H1 (cell line): ENCODE measurements at regions not wholly inside any gene's neighbourhood (a gene's known extent, or its start where the extent isn't known, plus 50 kb on each side); places are given as distances from the start of the nearest gene placed in this dataset.

Source experiments
- CTCF ChIA-PET: fragments of 300-600 bp; sonication (Branson Sonifier 250); formaldehyde crosslinking; loops from one replicate; lab custom pipeline; 2021; ENCODE audit not compliant: partially characterized antibody; lab: Charles Lee
- POLR2A ChIA-PET: fragments of 300-600 bp; sonication (Branson Sonifier 250); formaldehyde crosslinking; loops from one replicate; lab custom pipeline; 2021; ENCODE audit warnings: inconsistent platforms; ENCODE audit not compliant: partially characterized antibody; lab: Charles Lee
- DNase-seq, 2 experiments: peaks; one replicate each; pipeline versions ENCODE4 v3.0.0 to v3.0.0-alpha.2; 2010 to 2022; ENCODE audit warnings: low spot score in 2 of 2, low read depth in 1 of 2, mixed read lengths in 1 of 2
- FAIRE-seq: peaks from 2 replicates; lab custom pipeline; 2011; peaks lifted over from hg19 to GRCh38; lab: Jason Lieb, UNC
- H2AFZ ChIP-seq: 2 replicates; pipeline ENCODE4 v1.8.1; 2012; ENCODE audit warnings: low read length, inconsistent platforms
- H2AK5ac ChIP-seq: 2 replicates; pipeline ENCODE4 v1.6.1; 2013; ENCODE audit warnings: low read depth, low read length
- H2BK120ac ChIP-seq: replicated peaks from 2 replicates; pipeline ENCODE3; 2013; ENCODE audit warnings: low read depth, low read length, inconsistent platforms
- H2BK12ac ChIP-seq: 2 replicates; pipeline ENCODE4 v1.6.1; 2013; ENCODE audit warnings: low read depth, low read length
- H2BK15ac ChIP-seq: 2 replicates; pipeline ENCODE4 v1.6.1; 2013; ENCODE audit warnings: low read length
- H2BK20ac ChIP-seq: 2 replicates; pipeline ENCODE4 v1.6.1; 2013; ENCODE audit warnings: low read length
- H2BK5ac ChIP-seq: 2 replicates; pipeline ENCODE4 v1.6.1; 2013; ENCODE audit warnings: low read depth, low read length
- H3K14ac ChIP-seq: 2 replicates; pipeline ENCODE4 v1.6.1; 2013; ENCODE audit warnings: inconsistent platforms; ENCODE audit not compliant: insufficient read length
- H3K18ac ChIP-seq: 2 replicates; pipeline ENCODE4 v1.6.1; 2013; ENCODE audit warnings: low read length; ENCODE audit errors: extremely low read depth
- H3K23ac ChIP-seq: 2 replicates; pipeline ENCODE4 v1.6.1; 2013; ENCODE audit warnings: inconsistent platforms; ENCODE audit not compliant: insufficient read length
- H3K23me2 ChIP-seq: 2 replicates; pipeline ENCODE4 v1.6.1; 2013; ENCODE audit warnings: low read depth, low read length
- H3K27ac ChIP-seq: 2 replicates; pipeline ENCODE4 v1.6.1; 2011; ENCODE audit warnings: low read depth, low read length, inconsistent platforms
- H3K27me3 ChIP-seq, 4 experiments: replicated peaks in 1 of 4; 1 replicate in 1 of 4; 2 replicates in 3 of 4; pipeline versions ENCODE4 v1.6.1 to v1.8.1; 2011 to 2013; ENCODE audit warnings: low read length in 3 of 4, mild to moderate bottlenecking in 3 of 4, inconsistent platforms in 2 of 4, mixed read lengths in 2 of 4, moderate library complexity in 1 of 4; ENCODE audit not compliant: control insufficient read depth in 3 of 4, insufficient read depth in 3 of 4; ENCODE audit errors: extremely low read depth in 1 of 4
- H3K36me3 ChIP-seq, 4 experiments: 2 replicates each; pipeline versions ENCODE4 v1.6.1 to v1.8.1; 2011 to 2013; ENCODE audit warnings: mild to moderate bottlenecking in 4 of 4, low read length in 3 of 4, moderate library complexity in 2 of 4, control low read depth in 1 of 4, inconsistent platforms in 1 of 4; ENCODE audit not compliant: insufficient read depth in 4 of 4, control insufficient read depth in 2 of 4
- H3K4ac ChIP-seq: replicated peaks from 2 replicates; pipeline ENCODE3; 2013; ENCODE audit warnings: low read length, low read depth, mixed read lengths, inconsistent platforms; ENCODE audit not compliant: insufficient read length
- H3K4me1 ChIP-seq, 4 experiments: replicated peaks in 1 of 4; 1 replicate in 1 of 4; 2 replicates in 3 of 4; pipeline versions ENCODE4 v1.6.1 to v1.8.1; 2011 to 2013; ENCODE audit warnings: low read length in 3 of 4, inconsistent platforms in 2 of 4, mixed read lengths in 1 of 4; ENCODE audit not compliant: insufficient read depth in 4 of 4, control insufficient read depth in 3 of 4
- H3K4me2 ChIP-seq, 2 experiments: 2 replicates each; pipeline versions ENCODE4 v1.6.1 to v1.8.1; 2011 to 2013; ENCODE audit warnings: low read depth in 2 of 2, low read length in 2 of 2, control low read depth in 1 of 2, inconsistent platforms in 1 of 2, mild to moderate bottlenecking in 1 of 2; ENCODE audit not compliant: insufficient read depth in 1 of 2
- H3K4me3 ChIP-seq, 4 experiments: fragments of 200-600, 300-600 bp in 1 of 4; sonication (generic), shearing (Covaris generic), sonication (Bioruptor Twin) in 1 of 4; 2 replicates each; pipeline versions ENCODE4 v1.5.1 to v1.8.1; 2011 to 2016; ENCODE audit warnings: low read length in 4 of 4, low read depth in 3 of 4, control low read depth in 2 of 4, inconsistent platforms in 2 of 4, mild to moderate bottlenecking in 2 of 4, mixed read lengths in 1 of 4, moderate library complexity in 1 of 4; ENCODE audit not compliant: insufficient read depth in 2 of 4; ENCODE audit errors: extremely low read depth in 1 of 4
- H3K56ac ChIP-seq: replicated peaks from 2 replicates; pipeline ENCODE3; 2013; ENCODE audit warnings: low read depth, mild to moderate bottlenecking, mixed read lengths, low read length, inconsistent platforms; ENCODE audit not compliant: insufficient read length
- H3K79me1 ChIP-seq: 2 replicates; pipeline ENCODE4 v1.6.1; 2013; ENCODE audit warnings: low read depth, low read length, control low read depth
- H3K79me2 ChIP-seq, 2 experiments: 2 replicates each; pipeline versions ENCODE4 v1.6.1 to v1.8.1; 2012 to 2013; ENCODE audit warnings: low read length in 2 of 2, mild to moderate bottlenecking in 2 of 2, inconsistent platforms in 1 of 2; ENCODE audit not compliant: insufficient read depth in 2 of 2, control insufficient read depth in 1 of 2
- H3K9ac ChIP-seq, 4 experiments: replicated peaks in 1 of 4; 1 replicate in 1 of 4; 2 replicates in 3 of 4; pipeline versions ENCODE4 v1.6.1 to v1.8.1; 2011 to 2013; ENCODE audit warnings: low read depth in 3 of 4, low read length in 3 of 4, control low read depth in 2 of 4, mild to moderate bottlenecking in 2 of 4, moderate library complexity in 2 of 4, inconsistent platforms in 1 of 4; ENCODE audit errors: extremely low read depth in 1 of 4
- H3K9me3 ChIP-seq, 2 experiments: 2 replicates each; pipeline versions ENCODE4 v1.6.1 to v1.8.1; 2012 to 2013; ENCODE audit warnings: mild to moderate bottlenecking in 2 of 2, moderate library complexity in 2 of 2, control low read depth in 1 of 2, inconsistent platforms in 1 of 2, low read depth in 1 of 2, low read length in 1 of 2, mixed read lengths in 1 of 2; ENCODE audit not compliant: insufficient read depth in 2 of 2
- H4K20me1 ChIP-seq, 2 experiments: replicated peaks in 1 of 2; 2 replicates each; pipeline versions ENCODE3 to v1.8.1; 2011 to 2013; ENCODE audit warnings: inconsistent platforms in 2 of 2, low read length in 2 of 2, mild to moderate bottlenecking in 1 of 2; ENCODE audit not compliant: insufficient read depth in 2 of 2, control insufficient read depth in 1 of 2
- H4K5ac ChIP-seq: 2 replicates; pipeline ENCODE4 v1.6.1; 2013; ENCODE audit warnings: low read length, low read depth, mixed read lengths, inconsistent platforms; ENCODE audit not compliant: insufficient read length
- H4K8ac ChIP-seq: 2 replicates; pipeline ENCODE4 v1.8.0; 2013; ENCODE audit warnings: mild to moderate bottlenecking, moderate library complexity, low read length, inconsistent platforms; ENCODE audit not compliant: insufficient read depth; ENCODE audit errors: extremely low read depth
- H4K91ac ChIP-seq: replicated peaks from 2 replicates; pipeline ENCODE3; 2013; ENCODE audit warnings: low read length, mixed read lengths, inconsistent platforms; ENCODE audit not compliant: insufficient read length
- CHD2 ChIP-seq: IDR thresholded peaks from 2 replicates; pipeline ENCODE4 v1.6.1; 2012; ENCODE audit warnings: low read length, improper control_type of control experiment
- GTF2F1 ChIP-seq: IDR thresholded peaks from 2 replicates; pipeline ENCODE4 v1.6.1; 2012; ENCODE audit warnings: low read depth, low read length, improper control_type of control experiment, borderline replicate concordance
- NRF1 ChIP-seq: IDR thresholded peaks from 2 replicates; pipeline ENCODE4 v1.6.1; 2011; ENCODE audit warnings: mild to moderate bottlenecking, low read depth, low read length, improper control_type of control experiment
- POLR2AphosphoS5 ChIP-seq: IDR thresholded peaks from 2 replicates; pipeline ENCODE4 v1.6.1; 2011; ENCODE audit warnings: low read depth, low read length
- SIN3A ChIP-seq, 2 experiments: IDR thresholded peaks in 1 of 2; conservative IDR thresholded peaks in 1 of 2; 2 replicates each; pipeline ENCODE4 v1.6.1; 2011 to 2012; ENCODE audit warnings: low read length in 2 of 2, improper control_type of control experiment in 1 of 2, low read depth in 1 of 2, mild to moderate bottlenecking in 1 of 2
- WGBS, 2 experiments: shearing (Covaris generic) in 1 of 2; methylation state at CpG; one replicate each; pipeline versions ENCODE4 v1.1.6 to v1.1.7; 2013 to 2015; ENCODE audit warnings: low lambda C conversion rate in 2 of 2, mixed read lengths in 2 of 2, inconsistent platforms in 1 of 2, low coverage in 1 of 2, missing lambda C conversion rate in 1 of 2; ENCODE audit not compliant: insufficient replicate concordance in 2 of 2, insufficient coverage in 1 of 2, insufficient read length in 1 of 2; ENCODE audit errors: extremely low coverage in 1 of 2, missing lambda C conversion rate in 1 of 2; 5-methylcytosine and 5-hydroxymethylcytosine counted together
- TF ChIP-seq, protein P1 (sequence below), 3 experiments: IDR thresholded peaks; 1 replicate in 2 of 3; 2 replicates in 1 of 3; pipeline versions ENCODE4 v1.5.1 to v1.6.1; 2011; ENCODE audit warnings: low read length in 3 of 3, mild to moderate bottlenecking in 3 of 3, inconsistent platforms in 2 of 3, low read depth in 1 of 3, moderate library complexity in 1 of 3; ENCODE audit not compliant: insufficient read depth in 1 of 3; ENCODE audit errors: control extremely low read depth in 1 of 3

GRCh38 chr16:48446534-48446920 lies 61.3 kb upstream of the SIAH1 start:
- no peak overlapping the region for H2BK20ac ChIP-seq
- H3K9ac ChIP-seq = no peak overlapping the region
- H3K4me1 ChIP-seq = no peaks in the 10 kb centered on the region
- no peaks in the 10 kb centered on the region for H3K36me3 ChIP-seq
- no peak overlapping the region for H2BK12ac ChIP-seq
- no peaks in the 10 kb centered on the region for H3K23me2 ChIP-seq
- no peak overlapping the region for H3K18ac ChIP-seq
- H3K14ac ChIP-seq = no peak overlapping the region
- H4K91ac ChIP-seq = no peak overlapping the region
- H3K56ac ChIP-seq = no peak overlapping the region
- no peaks in the 10 kb centered on the region for H3K27me3 ChIP-seq
- no peak for TF ChIP-seq GTF2F1
- no peak for TF ChIP-seq POLR2AphosphoS5
- TF ChIP-seq, protein P1, sequence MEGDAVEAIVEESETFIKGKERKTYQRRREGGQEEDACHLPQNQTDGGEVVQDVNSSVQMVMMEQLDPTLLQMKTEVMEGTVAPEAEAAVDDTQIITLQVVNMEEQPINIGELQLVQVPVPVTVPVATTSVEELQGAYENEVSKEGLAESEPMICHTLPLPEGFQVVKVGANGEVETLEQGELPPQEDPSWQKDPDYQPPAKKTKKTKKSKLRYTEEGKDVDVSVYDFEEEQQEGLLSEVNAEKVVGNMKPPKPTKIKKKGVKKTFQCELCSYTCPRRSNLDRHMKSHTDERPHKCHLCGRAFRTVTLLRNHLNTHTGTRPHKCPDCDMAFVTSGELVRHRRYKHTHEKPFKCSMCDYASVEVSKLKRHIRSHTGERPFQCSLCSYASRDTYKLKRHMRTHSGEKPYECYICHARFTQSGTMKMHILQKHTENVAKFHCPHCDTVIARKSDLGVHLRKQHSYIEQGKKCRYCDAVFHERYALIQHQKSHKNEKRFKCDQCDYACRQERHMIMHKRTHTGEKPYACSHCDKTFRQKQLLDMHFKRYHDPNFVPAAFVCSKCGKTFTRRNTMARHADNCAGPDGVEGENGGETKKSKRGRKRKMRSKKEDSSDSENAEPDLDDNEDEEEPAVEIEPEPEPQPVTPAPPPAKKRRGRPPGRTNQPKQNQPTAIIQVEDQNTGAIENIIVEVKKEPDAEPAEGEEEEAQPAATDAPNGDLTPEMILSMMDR (IDR thresholded peaks at IDR 0.05; ENCODE audit: control extremely low read depth in 1 of 3, insufficient read depth in 1 of 3, low read depth in 1 of 3, low read length in 3 of 3) = no peak
- TF ChIP-seq SIN3A (conservative IDR thresholded peaks at IDR 0.05 in 1 of 2, IDR thresholded peaks at IDR 0.05 in 1 of 2; ENCODE audit: low read depth in 1 of 2, low read length in 2 of 2) = no peak
- TF ChIP-seq NRF1 = no peak
- no peak for TF ChIP-seq CHD2
- TF ChIP-seq, all 59 proteins: peak for 0
- Histone ChIP-seq H3K79me1 (no peaks in the 10 kb centered on the region), H2AK5ac (no peak overlapping the region), H2BK120ac (no peak overlapping the region), H2BK5ac (no peak overlapping the region), H4K8ac (no peak overlapping the region), H2BK15ac (no peak overlapping the region), H3K4me2 (no peak overlapping the region), H4K5ac (no peak overlapping the region), H3K23ac (no peak overlapping the region), H3K9me3 (no peaks in the 10 kb centered on the region), H2AFZ (no peak overlapping the region), H3K4me3 (no peak overlapping the region), H3K79me2 (no peaks in the 10 kb centered on the region), H4K20me1 (no peaks in the 10 kb centered on the region), H3K27ac (no peak overlapping the region), H3K4ac (no peak overlapping the region)
- POLR2A ChIA-PET = interaction anchor here (1.0 to 1.2 kb wide), 2 partner anchors 59 to 61 kb away, joined by 4 read pairs; partner anchors contain the start of gene SIAH1
- DNase-seq (no peak), FAIRE-seq (no peak)
- WGBS, 2 experiments = 88% methylated on average over 5 of the region's 5 CpGs; no CpG with 5 or more reads in 1 of the 2 experiments
- CTCF ChIA-PET = interaction anchor here (0.7 to 1.1 kb wide), 3 partner anchors 10 to 92 kb away, joined by 3 to 4 read pairs (median 3); no protein-coding TSS in a partner anchor
